NCI-H1105 (cell line): ENCODE measurements at regions not wholly inside any gene's neighbourhood (a gene's known extent, or its start where the extent isn't known, plus 50 kb on each side); places are given as distances from the start of the nearest gene placed in this dataset.
"Not testable (repeated sequence)": the region's sequence is repeated elsewhere in the genome, so short reads cannot be mapped to it uniquely, and the experiment has no call there.

ENCODE experiments used
- DNase-seq: peaks from one replicate; lab custom pipeline; 2025; lab: John Stamatoyannopoulos, UW

DNA sequence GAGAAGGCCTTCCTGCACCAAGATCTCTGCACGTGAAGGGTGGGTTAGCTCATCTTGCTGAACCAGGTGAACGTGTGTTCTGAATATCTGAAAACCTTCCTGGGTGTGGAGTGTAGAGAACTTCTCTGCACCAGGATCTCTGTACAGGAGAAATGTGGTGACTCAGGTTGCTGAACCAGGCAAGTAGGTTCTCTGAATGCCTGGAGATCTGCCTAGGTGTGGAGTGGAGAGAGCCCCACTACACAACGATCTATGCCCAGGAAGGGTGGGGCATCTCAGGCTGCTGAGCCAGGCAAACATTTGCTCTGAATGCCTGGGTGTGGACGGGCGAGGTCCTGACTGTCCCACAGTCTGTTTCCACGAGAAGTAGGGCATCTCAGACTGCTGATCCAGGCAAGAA lies 1002.3 kb upstream of the KCND2 start:
- DNase-seq = no peak

GRCh38 chr7:119271147-119271779 lies 1001.7 kb upstream of the KCND2 start:
- DNase-seq = no peak

GRCh38 chr7:119281181-119281846 lies 991.7 kb upstream of the KCND2 start:
- no peak for DNase-seq

DNA sequence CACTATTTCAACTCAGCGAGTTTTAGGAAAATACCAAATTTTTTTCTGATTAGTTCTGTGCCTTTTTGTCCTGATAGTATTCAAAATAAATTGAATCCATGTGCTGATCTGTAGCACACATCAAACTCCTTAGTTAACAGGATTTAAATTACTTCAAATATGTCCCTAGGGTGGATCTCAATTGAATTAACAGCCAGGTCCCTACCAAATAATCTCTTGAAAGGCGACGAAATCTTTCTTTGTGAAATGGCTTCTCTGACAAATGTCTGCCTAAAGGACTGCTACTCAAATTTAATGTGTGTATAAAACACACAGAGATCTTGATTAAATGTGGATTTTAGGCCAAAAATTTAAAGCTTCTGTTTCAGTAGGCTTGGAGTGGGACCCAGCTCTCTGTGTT lies 989.6 kb upstream of the KCND2 start:
- DNase-seq = no peak

GRCh38 chr7:119288416-119288815 lies 984.6 kb upstream of the KCND2 start:
- no peak for DNase-seq

DNA sequence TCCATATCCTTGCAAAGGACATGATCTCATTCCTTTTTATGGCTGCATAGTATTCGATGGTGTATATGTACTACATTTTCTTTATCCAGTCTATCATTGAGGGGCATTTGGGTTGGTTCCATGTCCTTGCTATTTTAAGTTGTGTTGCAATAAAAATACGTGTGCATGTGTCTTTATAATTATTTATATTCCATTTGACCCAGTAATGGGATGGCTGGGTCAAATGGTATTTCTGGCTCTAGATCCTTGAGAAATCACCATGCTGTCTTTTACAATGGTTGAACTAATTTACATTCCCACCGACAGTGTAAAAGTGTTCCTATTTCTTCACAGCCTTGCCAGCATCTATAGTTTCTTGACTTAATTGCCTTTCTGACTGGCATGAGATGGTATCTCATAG lies 972.6 kb upstream of the KCND2 start:
- not testable (repeated sequence) for DNase-seq

GRCh38 chr7:119320316-119320715 lies 952.7 kb upstream of the KCND2 start:
- no peak for DNase-seq

DNA sequence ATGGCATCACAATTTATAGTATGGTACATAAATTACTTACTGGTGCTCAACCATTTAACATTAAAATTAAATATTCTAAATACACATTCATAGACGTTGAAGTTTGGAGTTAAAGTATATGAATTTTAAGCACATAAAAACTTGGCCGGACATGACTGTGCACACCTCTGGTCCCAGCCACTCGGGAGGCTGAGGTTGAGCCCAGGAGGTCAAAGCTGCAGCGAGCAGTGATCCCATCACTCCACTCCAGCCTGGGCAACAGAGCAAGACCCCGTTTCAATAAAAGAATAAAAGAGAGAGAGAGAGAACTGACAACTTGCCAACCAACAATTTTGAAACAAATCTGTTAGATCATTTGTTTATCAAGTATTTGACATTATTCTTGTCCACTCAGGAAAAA lies 943.3 kb upstream of the KCND2 start:
- no peak for DNase-seq

DNA sequence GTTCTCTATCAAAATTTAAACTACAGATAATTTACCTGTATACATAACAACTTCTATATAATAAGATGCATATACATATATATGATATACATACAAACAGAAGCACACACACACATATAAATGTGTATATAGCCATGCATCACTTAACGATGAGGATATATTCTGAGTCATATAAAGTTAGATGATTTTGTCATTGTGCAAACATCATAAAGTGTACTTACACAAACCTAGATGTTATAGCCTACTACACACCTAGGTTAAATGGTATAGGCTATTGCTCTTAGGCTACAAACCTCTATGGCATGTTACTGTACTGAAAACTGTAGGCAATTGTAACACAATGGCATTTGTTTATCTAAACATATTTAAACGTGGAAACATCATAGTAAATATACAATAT lies 937.6 kb upstream of the KCND2 start:
- no peak for DNase-seq

DNA sequence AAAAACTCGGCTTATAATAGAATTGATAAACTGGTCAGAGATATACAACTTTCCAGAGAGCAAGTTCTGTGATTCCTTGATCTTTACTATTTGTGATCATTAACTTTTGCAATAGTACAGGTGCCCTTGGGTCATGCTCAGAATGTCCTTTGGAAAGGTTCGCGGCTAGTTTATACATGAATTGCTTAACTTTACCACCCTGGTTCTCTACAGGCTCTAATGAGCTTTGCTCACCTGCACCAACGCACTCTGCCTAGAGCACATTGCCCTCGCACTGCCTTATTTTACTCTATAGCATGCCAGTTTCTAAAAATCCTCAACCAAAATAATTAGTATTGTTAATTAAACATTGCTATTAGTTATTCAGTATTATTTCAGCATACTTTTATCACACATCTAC lies 931.2 kb upstream of the KCND2 start:
- no peak for DNase-seq

- DNase-seq = no peak
Observed at GRCh38 chr7:119343289-119343688, 929.7 kb upstream of the KCND2 start.

- DNase-seq = no peak
Observed at GRCh38 chr7:119344466-119344865, 928.5 kb upstream of the KCND2 start.

GRCh38 chr7:119348491-119348890 lies 924.5 kb upstream of the KCND2 start:
- no peak for DNase-seq

- no peak for DNase-seq
Observed at GRCh38 chr7:119350334-119350733, 922.6 kb upstream of the KCND2 start.

GRCh38 chr7:119351320-119351719 lies 921.7 kb upstream of the KCND2 start:
- DNase-seq = no peak

GRCh38 chr7:119374436-119374835 lies 898.5 kb upstream of the KCND2 start:
- DNase-seq = no peak

DNA sequence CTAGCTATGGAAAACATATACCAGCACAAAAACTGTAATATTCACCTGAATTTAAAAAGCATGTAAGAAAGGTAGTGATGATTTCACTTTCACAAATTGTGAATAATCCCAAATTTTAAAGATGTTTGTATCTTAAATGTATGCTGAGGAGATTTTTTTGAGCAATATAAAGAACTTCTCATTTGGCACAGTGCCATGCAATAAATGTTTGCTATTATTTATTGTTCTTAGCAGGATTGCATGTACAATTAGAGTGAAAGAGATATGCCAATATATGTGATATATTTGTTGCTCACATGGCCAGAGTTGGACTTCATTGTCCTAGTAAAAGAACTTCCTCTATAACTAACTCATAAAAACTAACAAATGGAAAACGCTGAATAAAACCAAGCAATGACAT lies 895.1 kb upstream of the KCND2 start:
- DNase-seq = no peak

- no peak for DNase-seq
Observed at GRCh38 chr7:119382726-119383125, 890.2 kb upstream of the KCND2 start.

DNA sequence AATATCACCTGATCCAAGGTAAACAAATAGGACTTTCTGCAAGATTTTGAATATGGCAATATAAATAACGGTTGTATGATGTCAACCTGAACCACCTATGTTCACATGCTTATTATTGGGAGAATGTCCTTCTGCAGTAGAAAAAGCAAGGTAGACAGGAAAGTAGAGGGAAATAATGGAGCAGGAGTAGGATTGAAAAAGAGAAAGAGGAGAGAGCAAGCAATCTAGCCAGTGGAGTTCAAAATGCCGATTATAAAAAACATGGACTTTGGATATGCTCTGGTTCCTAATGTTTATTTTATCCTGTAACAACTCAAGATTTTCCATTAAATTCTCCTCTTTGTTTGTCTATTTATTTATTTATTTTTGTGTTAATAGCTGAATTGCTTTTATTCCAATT lies 878.0 kb upstream of the KCND2 start:
- DNase-seq = no peak

DNA sequence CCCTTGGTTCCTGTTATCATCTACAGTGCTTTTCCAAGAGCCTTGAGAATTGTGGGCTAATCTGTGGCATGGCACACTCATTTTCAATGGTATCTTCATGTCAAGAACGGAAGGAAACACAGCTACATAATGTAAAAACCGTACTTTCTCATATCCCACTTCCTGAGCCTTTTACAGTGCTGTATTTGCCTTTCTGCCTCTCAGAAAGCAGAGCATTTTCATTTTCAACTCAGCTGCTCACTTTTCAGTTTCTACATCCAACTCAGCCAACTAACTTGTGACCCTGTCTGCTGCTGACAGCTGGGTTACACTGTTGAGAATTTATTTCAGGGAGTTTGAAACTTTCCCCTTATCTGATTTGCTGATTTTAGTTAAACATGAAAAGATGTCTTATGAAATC lies 875.8 kb upstream of the KCND2 start:
- no peak for DNase-seq

GRCh38 chr7:119408596-119408995 lies 864.4 kb upstream of the KCND2 start:
- DNase-seq = no peak

DNA sequence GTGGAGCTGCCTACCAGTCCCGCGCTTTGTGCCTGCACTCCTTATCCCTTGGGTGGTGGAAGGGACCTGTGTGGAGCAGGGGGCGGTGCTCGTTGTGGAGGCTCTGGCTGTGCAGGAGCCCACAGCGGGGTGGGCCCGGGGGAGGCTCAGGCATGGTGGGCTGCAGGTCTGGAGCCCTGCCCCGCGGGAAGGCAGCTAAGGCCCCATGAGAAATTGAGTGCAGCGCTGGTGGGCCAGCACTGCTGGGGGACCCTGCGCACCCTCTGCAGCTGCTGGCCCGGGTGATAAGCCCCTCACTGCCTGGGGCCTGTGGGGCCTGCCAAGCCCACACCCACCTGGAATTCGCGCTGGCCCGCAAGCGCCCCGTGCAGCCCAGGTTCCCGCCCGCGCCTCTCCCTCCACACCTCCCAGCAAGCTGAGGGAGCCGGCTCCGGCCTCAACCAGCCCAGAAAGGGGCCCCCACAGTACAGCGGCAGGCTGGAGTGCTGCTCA lies 859.6 kb upstream of the KCND2 start:
- no peak for DNase-seq

GRCh38 chr7:119415682-119416081 lies 857.3 kb upstream of the KCND2 start:
- DNase-seq = no peak

DNA sequence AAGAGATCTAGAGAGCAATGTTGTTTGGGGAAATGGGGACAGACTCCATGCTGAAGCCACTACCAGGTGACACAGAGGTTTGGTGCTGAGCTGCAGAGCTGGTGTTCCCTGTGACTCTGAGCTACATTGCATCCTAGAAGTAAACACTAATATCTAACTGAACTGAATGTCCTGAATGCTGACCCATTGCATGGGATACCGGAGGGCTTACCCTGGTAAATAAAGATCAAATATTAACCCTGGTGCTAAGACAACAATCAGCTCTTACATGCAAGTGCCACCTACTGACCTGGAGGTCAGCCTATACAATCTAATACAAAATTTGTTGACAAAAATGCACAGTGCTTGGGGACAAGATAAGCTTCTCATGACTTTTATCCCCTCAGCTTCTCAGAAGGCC lies 851.3 kb upstream of the KCND2 start:
- no peak for DNase-seq
